Adrenal gland (tissue), 9 donors: ENCODE measurements at regions not wholly inside any gene's neighbourhood (a gene's known extent, or its start where the extent isn't known, plus 50 kb on each side); places are given as distances from the start of the nearest gene placed in this dataset.
A peak's percentile ranks its signal among the peaks of the same experiment; 100 is the strongest.

Source experiments
- DNase-seq, 7 donors: peaks; one replicate each; pipeline ENCODE4 v3.0.0-alpha.2; 2019 to 2020
- H3K27ac ChIP-seq, 5 donors: fragments of 200-600 bp; sonication (generic) in 4 of 5; 1 replicate in 3 of 5; 2 replicates in 2 of 5; pipeline versions ENCODE4 v1.5.1 to v1.8.0; 2016 to 2020; ENCODE audit warnings: mild to moderate bottlenecking in 1 of 5
- H3K27me3 ChIP-seq: fragments of 200-600 bp; 2 replicates; pipeline ENCODE4 v1.8.0; 2021
- H3K36me3 ChIP-seq, 2 donors: fragments of 200-600 bp; replicated peaks in 1 of 2; 1 replicate in 1 of 2; 2 replicates in 1 of 2; pipeline versions ENCODE4 v1.5.1 to v1.8.0; 2018 to 2022
- H3K4me1 ChIP-seq, 2 donors: fragments of 200-600 bp; replicated peaks in 1 of 2; 1 replicate in 1 of 2; 2 replicates in 1 of 2; pipeline versions ENCODE4 v1.5.1 to v1.8.0; 2018 to 2021
- H3K4me3 ChIP-seq, 4 donors: fragments of 200-600 bp; sonication (generic) in 3 of 4; one replicate each; pipeline ENCODE4 v1.5.1; 2016 to 2018
- H3K9me3 ChIP-seq, 3 donors: fragments of 200-600 bp; sonication (generic) in 1 of 3; replicated peaks in 1 of 3; 1 replicate in 2 of 3; 2 replicates in 1 of 3; pipeline versions ENCODE4 v1.5.1 to v1.8.0; 2016 to 2021
- POLR2A ChIP-seq, 2 donors: fragments of 450-650 bp; IDR thresholded peaks; one replicate each; pipeline ENCODE4 v1.6.1; 2017; ENCODE audit warnings: antibody characterized with exemption in 2 of 2, mild to moderate bottlenecking in 2 of 2, moderate library complexity in 1 of 2
- WGBS, 4 donors: extraction: QIAGEN DNeasy Blood & Tissue Kit in 2 of 4; methylation state at CpG; one replicate each; pipeline versions ENCODE4 v1.1.5 to v1.1.7; 2013 to 2017; 5-methylcytosine and 5-hydroxymethylcytosine counted together
- intact Hi-C, 2 donors: fragments of 100-400 bp; cut with DNase I; formaldehyde crosslinking; loops; one replicate each; pipeline versions ENCODE4 v1.14.1 to v1.15.0; 2022 to 2023
- TF ChIP-seq, protein P1 (sequence below), 6 experiments: fragments of 450-650 bp in 4 of 6; fragments of 200-600 bp in 2 of 6; sonication (generic) in 1 of 6; IDR thresholded peaks; 1 replicate in 5 of 6; 2 replicates in 1 of 6; pipeline versions ENCODE4 v1.5.1 to v1.8.0; 2016 to 2021; ENCODE audit warnings: antibody characterized with exemption in 6 of 6, mild to moderate bottlenecking in 2 of 6, moderate library complexity in 1 of 6
- donor health status: healthy with polysubstance abuse.
- donor health status: Bipolar disorder and iron deficiency.
- donor health status: DM: yes; HTN: yes; CAD: no.
- donor health status: DM: no; HTN: no; CAD: no.
- donor health status: DM: no; HTN: no; CAD: no.

- TF ChIP-seq POLR2A (IDR thresholded peaks at IDR 0.05): no peak
- TF ChIP-seq, protein P1, sequence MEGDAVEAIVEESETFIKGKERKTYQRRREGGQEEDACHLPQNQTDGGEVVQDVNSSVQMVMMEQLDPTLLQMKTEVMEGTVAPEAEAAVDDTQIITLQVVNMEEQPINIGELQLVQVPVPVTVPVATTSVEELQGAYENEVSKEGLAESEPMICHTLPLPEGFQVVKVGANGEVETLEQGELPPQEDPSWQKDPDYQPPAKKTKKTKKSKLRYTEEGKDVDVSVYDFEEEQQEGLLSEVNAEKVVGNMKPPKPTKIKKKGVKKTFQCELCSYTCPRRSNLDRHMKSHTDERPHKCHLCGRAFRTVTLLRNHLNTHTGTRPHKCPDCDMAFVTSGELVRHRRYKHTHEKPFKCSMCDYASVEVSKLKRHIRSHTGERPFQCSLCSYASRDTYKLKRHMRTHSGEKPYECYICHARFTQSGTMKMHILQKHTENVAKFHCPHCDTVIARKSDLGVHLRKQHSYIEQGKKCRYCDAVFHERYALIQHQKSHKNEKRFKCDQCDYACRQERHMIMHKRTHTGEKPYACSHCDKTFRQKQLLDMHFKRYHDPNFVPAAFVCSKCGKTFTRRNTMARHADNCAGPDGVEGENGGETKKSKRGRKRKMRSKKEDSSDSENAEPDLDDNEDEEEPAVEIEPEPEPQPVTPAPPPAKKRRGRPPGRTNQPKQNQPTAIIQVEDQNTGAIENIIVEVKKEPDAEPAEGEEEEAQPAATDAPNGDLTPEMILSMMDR (IDR thresholded peaks at IDR 0.05): no peak
- H3K9me3 ChIP-seq: no peaks in the 10 kb centered on the region
- H3K4me1 ChIP-seq: peaks cover 0 to 3% of the 10 kb centered on the region in 2 donors
- no peak for DNase-seq
- WGBS, 4 donors: 58 to 67% (median 63%) methylated on average over 4 of the region's 4 CpGs
- no peak overlapping the region for H3K27ac ChIP-seq
- H3K27me3 ChIP-seq: no peaks in the 10 kb centered on the region
- H3K4me3 ChIP-seq: no peak overlapping the region
- H3K36me3 ChIP-seq: no peaks in the 10 kb centered on the region
- intact Hi-C loops: no loop called here
Measured at GRCh38 chr5:116637149-116637740, 62.6 kb upstream of the SEMA6A start.

GRCh38 chr5:116632890-116633289 is 58.3 kb upstream of the SEMA6A start:
- TF ChIP-seq, protein P1 (IDR thresholded peaks at IDR 0.05): no peak
- no peak for TF ChIP-seq POLR2A (IDR thresholded peaks at IDR 0.05)
- H3K9me3 ChIP-seq: no peaks in the 10 kb centered on the region
- DNase-seq: no peak
- H3K36me3 ChIP-seq: no peaks in the 10 kb centered on the region
- intact Hi-C loops: no loop called here
- peaks cover 0 to 3% of the 10 kb centered on the region in 2 donors for H3K4me1 ChIP-seq
- no peaks in the 10 kb centered on the region for H3K27me3 ChIP-seq
- WGBS, 4 donors: 49 to 57% (median 56%) methylated on average over 4 of the region's 4 CpGs
- no peak overlapping the region for H3K4me3 ChIP-seq
- H3K27ac ChIP-seq: peak overlapping the region in 1 of 5 donors; percentile 49

DNA sequence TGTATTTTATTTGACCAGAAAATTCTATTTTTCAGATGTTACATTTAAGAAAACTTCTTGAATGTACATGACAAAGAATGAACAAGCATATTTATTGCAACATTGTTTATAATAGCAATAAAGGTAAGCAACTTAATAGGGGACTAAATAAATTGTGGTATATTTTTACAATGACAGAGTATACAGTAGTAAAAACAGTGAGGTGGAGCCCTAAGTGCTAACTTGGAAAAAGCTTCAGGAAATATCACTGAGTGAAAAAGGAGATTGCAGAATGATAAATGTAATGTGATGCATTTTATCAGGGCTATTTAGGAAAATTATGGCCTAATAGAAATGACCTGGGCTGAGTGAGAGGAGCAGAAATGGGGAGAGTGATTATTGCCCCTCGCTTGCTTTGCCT is 56.5 kb upstream of the SEMA6A start:
- H3K36me3 ChIP-seq: no peaks in the 10 kb centered on the region
- no peak overlapping the region for H3K27ac ChIP-seq
- no peak overlapping the region for H3K4me3 ChIP-seq
- no peak for DNase-seq
- intact Hi-C loops: no loop called here
- peaks cover 0 to 7% of the 10 kb centered on the region in 2 donors for H3K4me1 ChIP-seq
- H3K9me3 ChIP-seq: no peaks in the 10 kb centered on the region
- no peak for TF ChIP-seq POLR2A (IDR thresholded peaks at IDR 0.05)
- WGBS, 4 donors: 83 to 100% (median 97%) methylated on average over 1 of the region's 1 CpG
- H3K27me3 ChIP-seq: no peaks in the 10 kb centered on the region

DNA sequence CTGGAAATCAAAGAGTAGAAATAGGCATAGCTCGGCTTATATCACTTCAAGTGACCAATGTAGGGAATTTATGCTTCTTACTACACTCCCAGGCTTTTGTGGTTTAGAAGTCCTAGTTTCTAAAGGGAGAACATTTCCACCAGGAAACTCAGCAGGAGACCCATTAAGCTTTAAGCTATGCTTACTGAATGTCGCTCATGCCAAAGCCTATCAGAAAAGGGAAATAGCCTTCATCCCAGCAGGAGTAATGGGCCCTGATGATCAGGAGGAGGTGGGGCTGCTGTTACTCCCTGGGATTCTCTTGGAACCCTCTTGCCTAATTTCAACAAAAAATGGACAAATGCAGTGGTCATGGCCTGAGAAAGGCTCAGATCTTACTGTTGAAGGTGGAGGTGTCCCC is 54.5 kb upstream of the SEMA6A start:
- no peak for TF ChIP-seq POLR2A (IDR thresholded peaks at IDR 0.05)
- TF ChIP-seq, protein P1 (IDR thresholded peaks at IDR 0.05): no peak
- intact Hi-C loops: no loop called here
- Histone ChIP-seq H3K36me3 (no peaks in the 10 kb centered on the region), H3K27me3 (no peaks in the 10 kb centered on the region), H3K9me3 (no peaks in the 10 kb centered on the region), H3K27ac (no peak overlapping the region), H3K4me1 (peaks cover 0 to 7% of the 10 kb centered on the region in 2 donors), H3K4me3 (no peak overlapping the region)
- WGBS, 4 donors: 93 to 98% (median 95%) methylated on average over 2 of the region's 2 CpGs
- DNase-seq: no peak
